Erythroblast (primary cell): ENCODE measurements at regions not wholly inside any gene's neighbourhood (a gene's known extent, or its start where the extent isn't known, plus 50 kb on each side); places are given as distances from the start of the nearest gene placed in this dataset.
"Not testable (repeated sequence)": the region's sequence is repeated elsewhere in the genome, so short reads cannot be mapped to it uniquely, and the experiment has no call there.

Experiments
- GATA1 ChIP-seq: IDR thresholded peaks from 2 replicates; pipeline ENCODE4 v1.6.1; 2011; ENCODE audit warnings: low read depth, mild to moderate bottlenecking, control low read depth, low read length, moderate library complexity
- POLR2A ChIP-seq: IDR thresholded peaks from 2 replicates; pipeline ENCODE4 v1.6.1; 2011; ENCODE audit warnings: mild to moderate bottlenecking, low read length

DNA sequence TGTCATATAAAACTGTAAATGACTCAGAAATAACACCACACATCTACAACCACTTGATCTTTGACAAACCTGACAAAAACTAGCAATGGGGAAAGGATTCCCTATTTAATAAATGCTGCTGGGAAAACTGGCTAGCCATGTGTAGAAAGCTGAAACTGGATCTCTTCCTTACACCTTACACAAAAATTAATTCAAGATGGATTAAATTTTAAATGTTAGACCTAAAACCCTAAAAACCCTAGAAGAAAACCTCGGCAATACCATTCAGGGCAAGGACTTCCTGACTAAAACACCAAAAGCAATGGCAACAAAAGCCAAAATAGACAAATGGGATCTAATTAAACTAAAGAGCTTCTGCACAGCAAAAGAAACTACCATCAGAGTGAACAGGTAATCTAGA lies 1315.3 kb upstream of the CNTN5 start:
- TF ChIP-seq POLR2A, GATA1: not testable (repeated sequence)
